ENCODE measurements at regions not wholly inside any gene's neighbourhood (a gene's known extent, or its start where the extent isn't known, plus 50 kb on each side); places are given as distances from the start of the nearest gene placed in this dataset.

- no peak for TF ChIP-seq MYC (CRISPR knock-in tag; IDR thresholded peaks at IDR 0.05; ENCODE audit: borderline replicate concordance)
- TF ChIP-seq ATF5 (CRISPR knock-in tag; IDR thresholded peaks at IDR 0.05; ENCODE audit: low read depth) = no peak
- TF ChIP-seq SIN3B (IDR thresholded peaks at IDR 0.05; ENCODE audit: low read length) = no peak
- TF ChIP-seq DNMT3B (CRISPR knock-in tag; conservative IDR thresholded peaks at IDR 0.05) = no peak
- no peak for TF ChIP-seq NFKB2 (CRISPR knock-in tag; IDR thresholded peaks at IDR 0.05; ENCODE audit: borderline replicate concordance)
- TF ChIP-seq GTF2F1 (IDR thresholded peaks at IDR 0.05; ENCODE audit: low read length) = no peak
- TF ChIP-seq MTF1 (CRISPR knock-in tag; IDR thresholded peaks at IDR 0.05) = no peak
- TF ChIP-seq ZNF558 (CRISPR knock-in tag; IDR thresholded peaks at IDR 0.05; ENCODE audit: borderline replicate concordance) = no peak
- TF ChIP-seq RCOR2 (CRISPR knock-in tag; IDR thresholded peaks at IDR 0.05) = no peak
- no peak for TF ChIP-seq ZNF605 (CRISPR knock-in tag; IDR thresholded peaks at IDR 0.05)
- no peak for TF ChIP-seq GMEB2 (CRISPR knock-in tag; IDR thresholded peaks at IDR 0.05; ENCODE audit: low read depth)
- TF ChIP-seq ZNF547 (CRISPR knock-in tag; IDR thresholded peaks at IDR 0.05) = no peak
- no peak for TF ChIP-seq NR2F2 (IDR thresholded peaks at IDR 0.05; ENCODE audit: borderline replicate concordance, low read depth)
- no peak for TF ChIP-seq ZBED4 (CRISPR knock-in tag; IDR thresholded peaks at IDR 0.05; ENCODE audit: borderline replicate concordance)
These were observed 143.7 kb upstream of the KCNMB2 start for GRCh38 chr3:178392511-178392926.

More at GRCh38 chr3:178392511-178392926, 143.7 kb upstream of the KCNMB2 start:
- H3K9me3 ChIP-seq (ENCODE audit: low read length) = no peaks in the 10 kb centered on the region
- in situ Hi-C loops (cut with HindIII; ENCODE audit: extremely low pct_ligation_motif_present, low pct_unique_long_range_greater_than_20kb) = no loop called here
- no peak overlapping the region for H3K9ac ChIP-seq (ENCODE audit: insufficient read depth, low read depth, low read length)
- no peak overlapping the region for H3K4me3 ChIP-seq (replicated peaks in 1 of 3; ENCODE audit: insufficient read depth in 1 of 3, low read depth in 2 of 3, low read length in 3 of 3)
- ATAC-seq (no peak), DNase-seq (ENCODE audit: low spot score) (no peak), FAIRE-seq (no peak)
- no peaks in the 10 kb centered on the region for H3K27me3 ChIP-seq (ENCODE audit: control insufficient read depth in 1 of 2, insufficient read depth in 2 of 2, low read length in 2 of 2)
- no peaks in the 10 kb centered on the region for H3K36me3 ChIP-seq (replicated peaks in 1 of 2; ENCODE audit: control insufficient read depth in 1 of 2, insufficient read depth in 2 of 2, low read length in 2 of 2)
- H3K27ac ChIP-seq (ENCODE audit: extremely low read length, insufficient read depth, low read length) = no peak overlapping the region
- no peak overlapping the region for H2AFZ ChIP-seq (ENCODE audit: low read length)
- H3K79me2 ChIP-seq (ENCODE audit: insufficient read depth, low read length) = no peaks in the 10 kb centered on the region
- ChIA-PET CTCF (ENCODE audit: low intra/inter-chr PET ratio, low total read pairs) (no interaction called here), POLR2A (no interaction called here)
- no peaks in the 10 kb centered on the region for H3K4me1 ChIP-seq (ENCODE audit: insufficient read depth, low read length)
- 0% methylated on average over 1 of the region's 1 CpG for WGBS (ENCODE audit: low lambda C conversion rate)
- no peak overlapping the region for H3K4me2 ChIP-seq (ENCODE audit: low read depth, low read length)
- intact Hi-C loops (cut with micrococcal nuclease; ENCODE audit: unreplicated experiment) = no loop called here
- BruUV-seq (replicated peaks) = no TSS peak
- H4K20me1 ChIP-seq (ENCODE audit: insufficient read depth, low read length) = no peaks in the 10 kb centered on the region
